ENCODE measurements at regions not wholly inside any gene's neighbourhood (a gene's known extent, or its start where the extent isn't known, plus 50 kb on each side); places are given as distances from the start of the nearest gene placed in this dataset.

- H3K4me3 ChIP-seq (replicated peaks; ENCODE audit: low read depth, low read length) = no peak overlapping the region
- TF ChIP-seq CTCF (IDR thresholded peaks at IDR 0.05; ENCODE audit: insufficient read depth, low read length, poor library complexity, severe bottlenecking) = no peak
Observed at GRCh38 chr4:17328141-17328815, 183.6 kb downstream of the QDPR start.

GRCh38 chr4:17327591-17327990 lies 184.3 kb downstream of the QDPR start:
- TF ChIP-seq CTCF (IDR thresholded peaks at IDR 0.05; ENCODE audit: insufficient read depth, low read length, poor library complexity, severe bottlenecking) = no peak
- no peaks in the 10 kb centered on the region for H3K36me3 ChIP-seq (ENCODE audit: control insufficient read depth, insufficient read depth, low read length)
- no peak for DNase-seq (ENCODE audit: extremely low read depth, insufficient read length)

More at GRCh38 chr4:17328141-17328815, 183.6 kb downstream of the QDPR start:
- Histone ChIP-seq H3K27me3 (replicated peaks; ENCODE audit: control insufficient read depth, insufficient read depth, low read length) (no peaks in the 10 kb centered on the region), H3K36me3 (ENCODE audit: control insufficient read depth, insufficient read depth, low read length) (no peaks in the 10 kb centered on the region)
- no peak for DNase-seq (ENCODE audit: extremely low read depth, insufficient read length)

GRCh38 chr4:17326756-17327155 lies 185.1 kb downstream of the QDPR start:
- Histone ChIP-seq H3K36me3 (ENCODE audit: control insufficient read depth, insufficient read depth, low read length) (no peaks in the 10 kb centered on the region), H3K4me3 (replicated peaks; ENCODE audit: low read depth, low read length) (no peak overlapping the region), H3K27me3 (replicated peaks; ENCODE audit: control insufficient read depth, insufficient read depth, low read length) (no peaks in the 10 kb centered on the region)
- TF ChIP-seq CTCF (IDR thresholded peaks at IDR 0.05; ENCODE audit: insufficient read depth, low read length, poor library complexity, severe bottlenecking) = no peak
- no peak for DNase-seq (ENCODE audit: extremely low read depth, insufficient read length)

More at GRCh38 chr4:17327591-17327990, 184.3 kb downstream of the QDPR start:
- Histone ChIP-seq H3K4me3 (replicated peaks; ENCODE audit: low read depth, low read length) (no peak overlapping the region), H3K27me3 (replicated peaks; ENCODE audit: control insufficient read depth, insufficient read depth, low read length) (no peaks in the 10 kb centered on the region)

- no peaks in the 10 kb centered on the region for H3K36me3 ChIP-seq (ENCODE audit: control insufficient read depth, insufficient read depth, low read length)
- H3K4me3 ChIP-seq (replicated peaks; ENCODE audit: low read depth, low read length) = no peak overlapping the region
- no peaks in the 10 kb centered on the region for H3K27me3 ChIP-seq (replicated peaks; ENCODE audit: control insufficient read depth, insufficient read depth, low read length)
- no peak for DNase-seq (ENCODE audit: extremely low read depth, insufficient read length)
- TF ChIP-seq CTCF (IDR thresholded peaks at IDR 0.05; ENCODE audit: insufficient read depth, low read length, poor library complexity, severe bottlenecking) = no peak
Observed at GRCh38 chr4:17325098-17325497, 186.8 kb downstream of the QDPR start.

- Histone ChIP-seq H3K4me3 (replicated peaks; ENCODE audit: low read depth, low read length) (no peak overlapping the region), H3K36me3 (ENCODE audit: control insufficient read depth, insufficient read depth, low read length) (no peaks in the 10 kb centered on the region), H3K27me3 (replicated peaks; ENCODE audit: control insufficient read depth, insufficient read depth, low read length) (no peaks in the 10 kb centered on the region)
- DNase-seq (ENCODE audit: extremely low read depth, insufficient read length) = no peak
- peak; percentile 66 for TF ChIP-seq CTCF (IDR thresholded peaks at IDR 0.05; ENCODE audit: insufficient read depth, low read length, poor library complexity, severe bottlenecking)
Observed at GRCh38 chr4:17324386-17324830, 187.5 kb downstream of the QDPR start.
